H1 (cell line): ENCODE measurements at regions not wholly inside any gene's neighbourhood (a gene's known extent, or its start where the extent isn't known, plus 50 kb on each side); places are given as distances from the start of the nearest gene placed in this dataset.

ENCODE experiments used
- CTCF ChIA-PET: fragments of 300-600 bp; sonication (Branson Sonifier 250); formaldehyde crosslinking; loops from one replicate; lab custom pipeline; 2021; ENCODE audit not compliant: partially characterized antibody; lab: Charles Lee
- POLR2A ChIA-PET: fragments of 300-600 bp; sonication (Branson Sonifier 250); formaldehyde crosslinking; loops from one replicate; lab custom pipeline; 2021; ENCODE audit warnings: inconsistent platforms; ENCODE audit not compliant: partially characterized antibody; lab: Charles Lee
- DNase-seq, 2 experiments: peaks; one replicate each; pipeline versions ENCODE4 v3.0.0 to v3.0.0-alpha.2; 2010 to 2022; ENCODE audit warnings: low spot score in 2 of 2, low read depth in 1 of 2, mixed read lengths in 1 of 2
- FAIRE-seq: peaks from 2 replicates; lab custom pipeline; 2011; peaks lifted over from hg19 to GRCh38; lab: Jason Lieb, UNC
- H2AFZ ChIP-seq: 2 replicates; pipeline ENCODE4 v1.8.1; 2012; ENCODE audit warnings: low read length, inconsistent platforms
- H2AK5ac ChIP-seq: 2 replicates; pipeline ENCODE4 v1.6.1; 2013; ENCODE audit warnings: low read depth, low read length
- H2BK120ac ChIP-seq: replicated peaks from 2 replicates; pipeline ENCODE3; 2013; ENCODE audit warnings: low read depth, low read length, inconsistent platforms
- H2BK12ac ChIP-seq: 2 replicates; pipeline ENCODE4 v1.6.1; 2013; ENCODE audit warnings: low read depth, low read length
- H2BK15ac ChIP-seq: 2 replicates; pipeline ENCODE4 v1.6.1; 2013; ENCODE audit warnings: low read length
- H2BK20ac ChIP-seq: 2 replicates; pipeline ENCODE4 v1.6.1; 2013; ENCODE audit warnings: low read length
- H2BK5ac ChIP-seq: 2 replicates; pipeline ENCODE4 v1.6.1; 2013; ENCODE audit warnings: low read depth, low read length
- H3K14ac ChIP-seq: 2 replicates; pipeline ENCODE4 v1.6.1; 2013; ENCODE audit warnings: inconsistent platforms; ENCODE audit not compliant: insufficient read length
- H3K18ac ChIP-seq: 2 replicates; pipeline ENCODE4 v1.6.1; 2013; ENCODE audit warnings: low read length; ENCODE audit errors: extremely low read depth
- H3K23ac ChIP-seq: 2 replicates; pipeline ENCODE4 v1.6.1; 2013; ENCODE audit warnings: inconsistent platforms; ENCODE audit not compliant: insufficient read length
- H3K23me2 ChIP-seq: 2 replicates; pipeline ENCODE4 v1.6.1; 2013; ENCODE audit warnings: low read depth, low read length
- H3K27ac ChIP-seq: 2 replicates; pipeline ENCODE4 v1.6.1; 2011; ENCODE audit warnings: low read depth, low read length, inconsistent platforms
- H3K27me3 ChIP-seq, 4 experiments: replicated peaks in 1 of 4; 1 replicate in 1 of 4; 2 replicates in 3 of 4; pipeline versions ENCODE4 v1.6.1 to v1.8.1; 2011 to 2013; ENCODE audit warnings: low read length in 3 of 4, mild to moderate bottlenecking in 3 of 4, inconsistent platforms in 2 of 4, mixed read lengths in 2 of 4, moderate library complexity in 1 of 4; ENCODE audit not compliant: control insufficient read depth in 3 of 4, insufficient read depth in 3 of 4; ENCODE audit errors: extremely low read depth in 1 of 4
- H3K36me3 ChIP-seq, 4 experiments: 2 replicates each; pipeline versions ENCODE4 v1.6.1 to v1.8.1; 2011 to 2013; ENCODE audit warnings: mild to moderate bottlenecking in 4 of 4, low read length in 3 of 4, moderate library complexity in 2 of 4, control low read depth in 1 of 4, inconsistent platforms in 1 of 4; ENCODE audit not compliant: insufficient read depth in 4 of 4, control insufficient read depth in 2 of 4
- H3K4ac ChIP-seq: replicated peaks from 2 replicates; pipeline ENCODE3; 2013; ENCODE audit warnings: low read length, low read depth, mixed read lengths, inconsistent platforms; ENCODE audit not compliant: insufficient read length
- H3K4me1 ChIP-seq, 4 experiments: replicated peaks in 1 of 4; 1 replicate in 1 of 4; 2 replicates in 3 of 4; pipeline versions ENCODE4 v1.6.1 to v1.8.1; 2011 to 2013; ENCODE audit warnings: low read length in 3 of 4, inconsistent platforms in 2 of 4, mixed read lengths in 1 of 4; ENCODE audit not compliant: insufficient read depth in 4 of 4, control insufficient read depth in 3 of 4
- H3K4me2 ChIP-seq, 2 experiments: 2 replicates each; pipeline versions ENCODE4 v1.6.1 to v1.8.1; 2011 to 2013; ENCODE audit warnings: low read depth in 2 of 2, low read length in 2 of 2, control low read depth in 1 of 2, inconsistent platforms in 1 of 2, mild to moderate bottlenecking in 1 of 2; ENCODE audit not compliant: insufficient read depth in 1 of 2
- H3K4me3 ChIP-seq, 4 experiments: fragments of 200-600, 300-600 bp in 1 of 4; sonication (generic), shearing (Covaris generic), sonication (Bioruptor Twin) in 1 of 4; 2 replicates each; pipeline versions ENCODE4 v1.5.1 to v1.8.1; 2011 to 2016; ENCODE audit warnings: low read length in 4 of 4, low read depth in 3 of 4, control low read depth in 2 of 4, inconsistent platforms in 2 of 4, mild to moderate bottlenecking in 2 of 4, mixed read lengths in 1 of 4, moderate library complexity in 1 of 4; ENCODE audit not compliant: insufficient read depth in 2 of 4; ENCODE audit errors: extremely low read depth in 1 of 4
- H3K56ac ChIP-seq: replicated peaks from 2 replicates; pipeline ENCODE3; 2013; ENCODE audit warnings: low read depth, mild to moderate bottlenecking, mixed read lengths, low read length, inconsistent platforms; ENCODE audit not compliant: insufficient read length
- H3K79me1 ChIP-seq: 2 replicates; pipeline ENCODE4 v1.6.1; 2013; ENCODE audit warnings: low read depth, low read length, control low read depth
- H3K79me2 ChIP-seq, 2 experiments: 2 replicates each; pipeline versions ENCODE4 v1.6.1 to v1.8.1; 2012 to 2013; ENCODE audit warnings: low read length in 2 of 2, mild to moderate bottlenecking in 2 of 2, inconsistent platforms in 1 of 2; ENCODE audit not compliant: insufficient read depth in 2 of 2, control insufficient read depth in 1 of 2
- H3K9ac ChIP-seq, 4 experiments: replicated peaks in 1 of 4; 1 replicate in 1 of 4; 2 replicates in 3 of 4; pipeline versions ENCODE4 v1.6.1 to v1.8.1; 2011 to 2013; ENCODE audit warnings: low read depth in 3 of 4, low read length in 3 of 4, control low read depth in 2 of 4, mild to moderate bottlenecking in 2 of 4, moderate library complexity in 2 of 4, inconsistent platforms in 1 of 4; ENCODE audit errors: extremely low read depth in 1 of 4
- H3K9me3 ChIP-seq, 2 experiments: 2 replicates each; pipeline versions ENCODE4 v1.6.1 to v1.8.1; 2012 to 2013; ENCODE audit warnings: mild to moderate bottlenecking in 2 of 2, moderate library complexity in 2 of 2, control low read depth in 1 of 2, inconsistent platforms in 1 of 2, low read depth in 1 of 2, low read length in 1 of 2, mixed read lengths in 1 of 2; ENCODE audit not compliant: insufficient read depth in 2 of 2
- H4K20me1 ChIP-seq, 2 experiments: replicated peaks in 1 of 2; 2 replicates each; pipeline versions ENCODE3 to v1.8.1; 2011 to 2013; ENCODE audit warnings: inconsistent platforms in 2 of 2, low read length in 2 of 2, mild to moderate bottlenecking in 1 of 2; ENCODE audit not compliant: insufficient read depth in 2 of 2, control insufficient read depth in 1 of 2
- H4K5ac ChIP-seq: 2 replicates; pipeline ENCODE4 v1.6.1; 2013; ENCODE audit warnings: low read length, low read depth, mixed read lengths, inconsistent platforms; ENCODE audit not compliant: insufficient read length
- H4K8ac ChIP-seq: 2 replicates; pipeline ENCODE4 v1.8.0; 2013; ENCODE audit warnings: mild to moderate bottlenecking, moderate library complexity, low read length, inconsistent platforms; ENCODE audit not compliant: insufficient read depth; ENCODE audit errors: extremely low read depth
- H4K91ac ChIP-seq: replicated peaks from 2 replicates; pipeline ENCODE3; 2013; ENCODE audit warnings: low read length, mixed read lengths, inconsistent platforms; ENCODE audit not compliant: insufficient read length
- CHD2 ChIP-seq: IDR thresholded peaks from 2 replicates; pipeline ENCODE4 v1.6.1; 2012; ENCODE audit warnings: low read length, improper control_type of control experiment
- EP300 ChIP-seq, 2 experiments: IDR thresholded peaks; 1 replicate in 1 of 2; 2 replicates in 1 of 2; pipeline ENCODE4 v1.6.1; 2011 to 2012; ENCODE audit warnings: low read depth in 2 of 2, low read length in 2 of 2, mild to moderate bottlenecking in 2 of 2, borderline replicate concordance in 1 of 2, inconsistent platforms in 1 of 2, moderate library complexity in 1 of 2
- EZH2 ChIP-seq: fragments of 200-600 bp; sonication (generic); IDR thresholded peaks from 2 replicates; pipeline ENCODE4 v1.7.1; 2012; ENCODE audit warnings: low read depth, mild to moderate bottlenecking, moderate library complexity, low read length, inconsistent platforms; ENCODE audit not compliant: severe bottlenecking
- FOSL1 ChIP-seq: IDR thresholded peaks from 2 replicates; pipeline ENCODE4 v1.6.1; 2011; ENCODE audit warnings: mild to moderate bottlenecking, low read depth, low read length, moderate library complexity; ENCODE audit not compliant: insufficient read depth
- GTF2F1 ChIP-seq: IDR thresholded peaks from 2 replicates; pipeline ENCODE4 v1.6.1; 2012; ENCODE audit warnings: low read depth, low read length, improper control_type of control experiment, borderline replicate concordance
- HDAC2 ChIP-seq, 2 experiments: fragments of 300-600 bp in 1 of 2; sonication (generic) in 1 of 2; IDR thresholded peaks; 2 replicates each; pipeline ENCODE4 v1.6.1; 2011 to 2012; ENCODE audit warnings: low read depth in 2 of 2, low read length in 2 of 2, mild to moderate bottlenecking in 2 of 2, moderate library complexity in 2 of 2, borderline replicate concordance in 1 of 2, inconsistent platforms in 1 of 2
- POLR2AphosphoS5 ChIP-seq: IDR thresholded peaks from 2 replicates; pipeline ENCODE4 v1.6.1; 2011; ENCODE audit warnings: low read depth, low read length
- SIX5 ChIP-seq: IDR thresholded peaks from 2 replicates; pipeline ENCODE4 v1.6.1; 2011; ENCODE audit warnings: mild to moderate bottlenecking, low read depth, low read length
- ZNF274 ChIP-seq: IDR thresholded peaks from 2 replicates; pipeline ENCODE4 v1.7.0; 2012; ENCODE audit warnings: low read length, borderline replicate concordance; ENCODE audit errors: extremely low read depth
- WGBS, 2 experiments: shearing (Covaris generic) in 1 of 2; methylation state at CpG; one replicate each; pipeline versions ENCODE4 v1.1.6 to v1.1.7; 2013 to 2015; ENCODE audit warnings: low lambda C conversion rate in 2 of 2, mixed read lengths in 2 of 2, inconsistent platforms in 1 of 2, low coverage in 1 of 2, missing lambda C conversion rate in 1 of 2; ENCODE audit not compliant: insufficient replicate concordance in 2 of 2, insufficient coverage in 1 of 2, insufficient read length in 1 of 2; ENCODE audit errors: extremely low coverage in 1 of 2, missing lambda C conversion rate in 1 of 2; 5-methylcytosine and 5-hydroxymethylcytosine counted together
- TF ChIP-seq, protein P1 (sequence below): IDR thresholded peaks from 2 replicates; pipeline ENCODE4 v1.6.1; 2012; ENCODE audit warnings: inconsistent platforms
- TF ChIP-seq, protein P2 (sequence below): IDR thresholded peaks from 2 replicates; pipeline ENCODE4 v1.6.1; 2011; ENCODE audit warnings: low read depth, mild to moderate bottlenecking, low read length; ENCODE audit not compliant: insufficient read depth
- TF ChIP-seq, protein P3 (sequence below): IDR thresholded peaks from 2 replicates; pipeline ENCODE4 v1.6.1; 2011; ENCODE audit warnings: low read length, improper control_type of control experiment

GRCh38 chr5:67434466-67434865 lies 237.9 kb upstream of the CD180 start:
- H2AFZ ChIP-seq: no peak overlapping the region
- no peak overlapping the region for H3K9ac ChIP-seq
- no peaks in the 10 kb centered on the region for H4K20me1 ChIP-seq
- no peak overlapping the region for H2BK5ac ChIP-seq
- no peak overlapping the region for H3K4me2 ChIP-seq
- ChIA-PET POLR2A (no interaction called here), CTCF (interaction anchor here (0.6 kb wide), 1 partner anchor 118 kb away, joined by 3 read pairs; no protein-coding TSS in a partner anchor)
- no peak for TF ChIP-seq ZNF274
- TF ChIP-seq, protein P1, sequence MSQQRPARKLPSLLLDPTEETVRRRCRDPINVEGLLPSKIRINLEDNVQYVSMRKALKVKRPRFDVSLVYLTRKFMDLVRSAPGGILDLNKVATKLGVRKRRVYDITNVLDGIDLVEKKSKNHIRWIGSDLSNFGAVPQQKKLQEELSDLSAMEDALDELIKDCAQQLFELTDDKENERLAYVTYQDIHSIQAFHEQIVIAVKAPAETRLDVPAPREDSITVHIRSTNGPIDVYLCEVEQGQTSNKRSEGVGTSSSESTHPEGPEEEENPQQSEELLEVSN: no peak
- no peak for TF ChIP-seq HDAC2 (IDR thresholded peaks at IDR 0.05; ENCODE audit: borderline replicate concordance in 1 of 2, low read depth in 2 of 2, low read length in 2 of 2)
- TF ChIP-seq, protein P2, sequence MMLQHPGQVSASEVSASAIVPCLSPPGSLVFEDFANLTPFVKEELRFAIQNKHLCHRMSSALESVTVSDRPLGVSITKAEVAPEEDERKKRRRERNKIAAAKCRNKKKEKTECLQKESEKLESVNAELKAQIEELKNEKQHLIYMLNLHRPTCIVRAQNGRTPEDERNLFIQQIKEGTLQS: no peak
- no peak for TF ChIP-seq EP300 (IDR thresholded peaks at IDR 0.05; ENCODE audit: borderline replicate concordance in 1 of 2, low read depth in 2 of 2, low read length in 2 of 2)
- TF ChIP-seq, protein P3, sequence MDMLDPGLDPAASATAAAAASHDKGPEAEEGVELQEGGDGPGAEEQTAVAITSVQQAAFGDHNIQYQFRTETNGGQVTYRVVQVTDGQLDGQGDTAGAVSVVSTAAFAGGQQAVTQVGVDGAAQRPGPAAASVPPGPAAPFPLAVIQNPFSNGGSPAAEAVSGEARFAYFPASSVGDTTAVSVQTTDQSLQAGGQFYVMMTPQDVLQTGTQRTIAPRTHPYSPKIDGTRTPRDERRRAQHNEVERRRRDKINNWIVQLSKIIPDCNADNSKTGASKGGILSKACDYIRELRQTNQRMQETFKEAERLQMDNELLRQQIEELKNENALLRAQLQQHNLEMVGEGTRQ: no peak
- TF ChIP-seq SIX5: no peak
- no peak for TF ChIP-seq FOSL1
- TF ChIP-seq CHD2: no peak
- no peak for TF ChIP-seq EZH2
- TF ChIP-seq POLR2AphosphoS5: no peak
- no peak for TF ChIP-seq GTF2F1
- no peak overlapping the region for H3K23ac ChIP-seq
- no peaks in the 10 kb centered on the region for H3K23me2 ChIP-seq
- no peaks in the 10 kb centered on the region for H3K4me1 ChIP-seq
- H3K18ac ChIP-seq: no peak overlapping the region
- no peaks in the 10 kb centered on the region; a peak in 1 of 4 replicates for H3K9me3 ChIP-seq
- H4K5ac ChIP-seq: no peak overlapping the region
- no peak overlapping the region for H3K56ac ChIP-seq
- H3K27ac ChIP-seq: no peak overlapping the region
- no peak overlapping the region for H3K14ac ChIP-seq
- no peaks in the 10 kb centered on the region for H3K79me1 ChIP-seq
- H4K91ac ChIP-seq: no peak overlapping the region
- WGBS, 2 experiments: 89% methylated on average over 4 of the region's 4 CpGs; no CpG with 5 or more reads in 1 of the 2 experiments
- DNase-seq (no peak), FAIRE-seq (no peak)
- no peak overlapping the region for H3K4me3 ChIP-seq
- H2BK120ac ChIP-seq: no peak overlapping the region
- no peaks in the 10 kb centered on the region for H3K79me2 ChIP-seq
- no peaks in the 10 kb centered on the region for H3K27me3 ChIP-seq
- no peaks in the 10 kb centered on the region for H3K36me3 ChIP-seq
- no peak overlapping the region for H2AK5ac ChIP-seq
- no peak overlapping the region for H4K8ac ChIP-seq
- H2BK12ac ChIP-seq: no peak overlapping the region
- no peak overlapping the region for H2BK20ac ChIP-seq
- no peak overlapping the region for H2BK15ac ChIP-seq
- no peak overlapping the region for H3K4ac ChIP-seq
